GM21723 (cell line): ENCODE measurements at regions not wholly inside any gene's neighbourhood (a gene's known extent, or its start where the extent isn't known, plus 50 kb on each side); places are given as distances from the start of the nearest gene placed in this dataset.

Experiments
- ATAC-seq: cut with Tn5 transposase; IDR thresholded peaks from one replicate; pipeline ENCODE4 v1.9.1; 2021; ENCODE audit warnings: mild to moderate bottlenecking, moderate library complexity; ENCODE audit not compliant: unreplicated experiment

GRCh38 chr2:12430407-12431133 lies 286.2 kb upstream of the TRIB2 start:
- ATAC-seq, result peak; percentile 98

DNA sequence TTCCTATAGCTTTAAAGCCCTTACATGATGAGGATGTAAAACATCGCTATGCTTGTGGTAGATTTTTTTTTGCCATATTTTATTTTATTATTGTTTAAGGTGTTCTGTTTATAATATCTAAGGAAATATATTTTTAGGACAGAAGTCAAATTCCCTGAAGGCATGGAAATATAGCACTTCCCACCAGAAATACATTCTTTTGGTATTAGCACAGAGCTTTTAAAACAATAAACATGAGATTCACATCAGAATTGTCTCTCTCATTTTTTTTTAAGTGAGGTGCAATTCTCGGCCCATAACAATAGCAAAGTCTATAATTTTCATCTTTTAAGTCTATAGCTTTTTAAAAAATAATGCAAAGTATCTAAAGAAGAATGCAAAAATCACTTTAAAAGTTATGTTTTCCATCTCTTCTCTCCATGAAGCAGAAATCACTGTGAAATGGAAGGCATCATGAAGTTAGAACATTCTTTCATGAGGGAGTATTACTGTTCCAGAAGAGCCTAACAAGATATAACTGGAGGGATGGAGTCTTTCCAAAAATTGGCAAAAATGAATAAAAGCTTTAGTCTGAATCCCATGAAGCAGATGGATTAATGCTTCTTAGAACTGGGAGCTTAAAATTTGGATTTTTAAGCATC lies 283.6 kb upstream of the TRIB2 start:
- ATAC-seq, result no peak

GRCh38 chr2:12433626-12433990 lies 283.1 kb upstream of the TRIB2 start:
- no peak for ATAC-seq

- ATAC-seq, result no peak
Measured at GRCh38 chr2:12434630-12435098, 282.1 kb upstream of the TRIB2 start.

DNA sequence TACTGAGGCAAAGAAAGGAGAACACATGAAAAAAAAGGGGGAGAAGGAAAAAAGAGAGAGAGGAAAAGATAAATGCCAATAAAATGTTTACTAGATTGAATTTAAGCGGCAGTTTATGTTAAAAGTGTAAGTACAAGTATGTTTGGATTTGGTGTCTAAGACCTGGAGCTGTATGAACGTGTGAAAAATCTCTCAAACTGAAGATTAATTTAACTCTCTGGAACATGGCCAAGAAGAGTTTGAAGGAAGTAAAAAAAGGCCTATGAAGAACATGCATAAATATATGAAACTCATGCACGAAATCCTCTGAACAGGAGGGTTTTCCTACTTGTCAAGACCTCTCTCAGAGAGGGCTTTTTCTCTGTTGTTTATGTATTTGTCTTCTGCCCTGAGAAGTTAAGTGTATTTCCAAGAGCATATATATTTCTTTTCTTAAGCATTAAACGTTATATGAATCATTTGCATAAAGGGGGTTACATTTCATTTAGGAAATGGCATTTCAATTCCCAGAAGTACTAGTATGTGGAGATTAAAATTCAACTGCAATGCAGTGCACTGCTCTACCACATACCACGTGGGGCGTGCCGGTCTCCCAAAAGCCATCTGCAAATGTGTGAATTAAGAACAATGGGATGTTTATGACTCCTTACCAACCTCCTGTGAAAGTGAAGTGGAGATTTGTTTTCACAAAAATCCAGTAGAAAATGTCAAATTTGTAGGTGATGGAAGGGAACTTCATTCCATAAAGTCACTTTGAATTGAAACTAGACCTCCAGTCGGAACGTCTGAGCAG lies 281.1 kb upstream of the TRIB2 start:
- no peak for ATAC-seq

DNA sequence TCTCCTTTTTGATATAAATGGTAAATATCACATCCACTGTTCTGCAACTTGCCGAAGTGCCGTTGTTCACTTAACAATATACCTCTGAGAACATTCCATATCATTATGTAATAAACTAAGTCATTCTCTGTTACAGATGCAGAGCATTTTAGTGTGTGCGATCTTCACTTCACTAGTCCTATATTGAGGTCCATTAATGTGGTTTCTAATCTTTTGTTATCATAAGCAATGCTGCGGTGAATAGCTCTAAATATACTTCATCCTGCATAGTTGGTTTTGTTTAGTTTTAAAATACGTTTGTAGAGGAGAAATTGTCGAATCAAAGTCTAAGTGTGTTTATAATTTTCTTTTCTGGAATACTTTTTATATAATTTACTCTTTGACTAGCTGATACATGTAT lies 280.3 kb upstream of the TRIB2 start:
- ATAC-seq, result no peak

DNA sequence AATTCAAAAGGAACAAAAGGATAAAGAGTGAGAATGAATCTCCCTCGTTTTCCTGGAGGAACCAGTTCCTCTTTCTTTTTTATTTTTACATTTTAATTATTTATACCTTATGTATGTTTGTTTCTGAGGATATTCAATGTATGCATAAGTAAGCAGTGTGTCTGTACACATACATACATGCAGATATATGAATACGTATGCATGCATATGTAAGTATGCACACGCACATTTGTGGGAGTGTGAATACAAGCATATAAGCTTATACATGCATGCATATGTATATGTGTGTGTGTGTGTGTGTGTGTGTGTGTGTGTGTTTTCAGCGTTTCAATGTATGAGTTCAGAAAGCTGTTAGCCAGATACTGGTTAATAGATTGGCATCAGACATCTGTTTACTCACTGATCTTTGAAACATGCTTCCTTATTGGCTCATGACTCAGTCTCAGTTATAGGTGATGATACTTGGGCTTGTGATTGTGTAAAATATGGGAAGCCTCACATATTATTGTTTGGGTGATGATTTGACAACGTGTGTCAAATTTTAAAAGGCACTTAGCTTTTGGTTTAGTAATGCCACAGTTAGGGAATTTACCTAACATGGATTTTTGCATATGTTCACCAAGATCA lies 279.7 kb upstream of the TRIB2 start:
- no peak for ATAC-seq

DNA sequence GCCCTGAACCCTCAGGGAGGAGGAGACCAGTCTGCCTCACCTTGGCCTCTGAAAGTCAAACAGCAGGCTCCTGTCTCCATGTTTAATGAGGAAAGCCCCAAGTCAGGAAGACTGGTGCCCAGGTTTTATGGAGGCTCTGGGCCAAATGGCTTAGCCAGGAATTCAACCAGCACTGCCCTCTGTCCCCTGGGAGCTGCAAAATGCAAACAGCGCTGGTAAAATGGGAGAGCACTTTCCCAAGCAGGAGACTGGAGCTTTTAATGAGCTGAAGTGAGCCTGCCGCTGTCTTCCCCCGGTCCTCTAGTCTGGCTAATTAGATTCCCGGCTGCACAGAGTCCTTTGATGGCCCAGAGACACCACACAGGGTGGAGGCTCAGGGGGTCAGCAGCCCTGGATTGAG lies 276.0 kb upstream of the TRIB2 start:
- no peak for ATAC-seq

DNA sequence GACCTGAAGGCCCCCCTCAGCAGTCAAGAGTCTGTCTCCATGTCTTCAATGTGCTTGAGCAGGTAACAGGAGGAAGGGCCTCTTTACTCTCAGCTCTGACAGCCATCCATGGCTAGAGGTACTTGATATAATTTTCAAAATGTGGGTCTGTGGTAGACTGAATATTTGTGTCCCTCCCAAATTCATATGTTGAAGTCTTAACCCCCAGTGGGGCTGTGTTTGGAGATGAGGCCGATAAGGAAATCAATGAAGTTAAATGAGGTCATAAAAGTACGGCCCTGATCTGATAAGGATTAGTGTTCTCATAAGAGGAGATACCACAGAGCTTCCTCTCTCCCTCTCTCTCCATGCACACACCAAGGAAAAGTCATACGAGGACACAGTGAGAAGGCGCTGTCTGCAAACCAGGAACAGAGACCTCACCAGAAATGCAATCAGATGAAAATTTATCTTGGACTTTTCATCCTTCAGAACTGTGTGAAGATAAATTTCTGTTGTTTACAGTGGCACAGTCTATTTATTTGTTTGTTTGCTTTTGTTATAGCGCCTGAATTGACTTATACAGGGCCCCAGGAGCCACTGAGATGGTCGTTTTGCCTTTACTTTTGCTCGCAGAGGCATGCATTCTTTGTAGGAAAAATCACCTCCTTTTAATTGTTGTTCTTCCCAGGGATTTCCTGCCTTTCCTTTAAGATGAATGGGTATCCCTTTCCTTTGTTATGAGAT lies 274.8 kb upstream of the TRIB2 start:
- ATAC-seq, result no peak

GRCh38 chr2:12442476-12442847 lies 274.3 kb upstream of the TRIB2 start:
- ATAC-seq, result no peak

- no peak for ATAC-seq
Measured at GRCh38 chr2:12448846-12449505, 267.8 kb upstream of the TRIB2 start.

- ATAC-seq, result no peak
Measured at GRCh38 chr2:12451726-12452125, 265.0 kb upstream of the TRIB2 start.

GRCh38 chr2:12452185-12452584 lies 264.6 kb upstream of the TRIB2 start:
- no peak for ATAC-seq

DNA sequence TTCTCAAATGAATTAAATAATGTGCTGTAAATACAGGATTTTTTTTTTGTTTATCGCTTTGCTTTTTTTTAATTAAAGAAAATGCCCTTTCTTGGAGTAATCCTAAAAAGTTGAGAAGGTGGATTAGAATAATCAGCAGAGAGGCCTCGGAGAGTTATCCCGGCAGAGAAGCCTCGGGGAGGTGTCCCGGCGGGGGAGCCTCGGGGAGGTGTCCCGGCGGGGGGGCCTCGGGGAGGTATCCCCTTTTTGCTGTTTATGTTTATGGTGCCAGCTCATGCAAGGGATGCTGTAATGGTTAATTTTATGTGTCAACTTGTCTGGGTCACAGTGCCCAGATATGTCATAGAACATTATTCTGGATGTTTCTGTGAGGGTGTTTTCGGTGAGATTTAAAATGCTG lies 263.0 kb upstream of the TRIB2 start:
- no peak for ATAC-seq

- ATAC-seq, result no peak
Measured at GRCh38 chr2:12455661-12456060, 261.1 kb upstream of the TRIB2 start.

GRCh38 chr2:12456293-12457106 lies 260.2 kb upstream of the TRIB2 start:
- ATAC-seq, result peak; percentile 96

DNA sequence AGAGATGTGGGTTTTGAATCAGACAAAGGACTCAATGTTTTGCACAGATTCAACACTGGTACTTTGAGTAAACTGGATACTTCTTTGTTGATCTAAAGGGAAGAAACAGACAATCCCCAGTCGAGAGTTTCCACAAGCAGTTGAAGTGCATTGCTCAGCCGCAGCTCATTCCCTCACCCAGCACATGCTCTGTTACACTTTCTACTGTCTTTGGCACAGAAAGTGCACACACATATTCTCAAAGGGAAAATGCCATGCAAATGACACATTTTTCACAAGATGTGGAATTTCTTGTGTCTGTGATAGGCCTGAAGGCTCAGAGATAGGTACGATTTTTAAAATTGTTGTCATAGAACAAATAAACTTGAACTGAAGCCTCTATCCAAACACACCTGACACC lies 258.9 kb upstream of the TRIB2 start:
- ATAC-seq, result no peak

DNA sequence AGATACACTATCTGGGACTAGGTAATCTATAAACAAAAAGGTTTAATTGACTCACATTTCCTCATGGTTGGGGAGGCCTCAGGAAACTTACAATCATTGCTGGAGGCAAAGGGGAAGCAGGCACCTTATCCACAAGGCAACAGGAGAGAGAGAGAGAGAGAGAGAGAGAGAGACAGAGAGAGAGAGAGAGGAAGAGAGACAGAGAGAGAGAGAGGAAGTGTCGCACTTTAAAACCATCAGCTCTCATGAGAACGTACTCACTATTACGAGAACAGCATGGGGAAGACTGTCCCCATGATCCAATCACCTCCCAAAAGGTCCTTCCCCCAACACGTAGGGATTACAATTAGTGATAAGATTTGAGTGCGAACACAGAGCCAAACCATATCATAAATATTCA lies 253.5 kb upstream of the TRIB2 start:
- ATAC-seq, result no peak

GRCh38 chr2:12465631-12466135 lies 251.1 kb upstream of the TRIB2 start:
- no peak for ATAC-seq
